ENCODE measurements at regions not wholly inside any gene's neighbourhood (a gene's known extent, or its start where the extent isn't known, plus 50 kb on each side); places are given as distances from the start of the nearest gene placed in this dataset.

GRCh38 chr10:16363741-16364140 is 73.1 kb upstream of the PTER start:
- TF ChIP-seq RAD21 (conservative IDR thresholded peaks at IDR 0.05) (no peak), MXI1 (conservative IDR thresholded peaks at IDR 0.05; ENCODE audit: poor library complexity, severe bottlenecking) (no peak), CTCF (IDR thresholded peaks at IDR 0.05; ENCODE audit: poor library complexity, severe bottlenecking) (no peak), POLR2AphosphoS5 (IDR thresholded peaks at IDR 0.05) (no peak), REST (IDR thresholded peaks at IDR 0.05; ENCODE audit: borderline replicate concordance) (no peak)
